Brain pericyte (primary cell): ENCODE measurements at regions not wholly inside any gene's neighbourhood (a gene's known extent, or its start where the extent isn't known, plus 50 kb on each side); places are given as distances from the start of the nearest gene placed in this dataset.
"Not testable (repeated sequence)": the region's sequence is repeated elsewhere in the genome, so short reads cannot be mapped to it uniquely, and the experiment has no call there.

Experiments
- DNase-seq: peaks from one replicate; pipeline ENCODE4 v3.0.0-alpha.2; 2012; ENCODE audit warnings: low read depth, low spot score

DNA sequence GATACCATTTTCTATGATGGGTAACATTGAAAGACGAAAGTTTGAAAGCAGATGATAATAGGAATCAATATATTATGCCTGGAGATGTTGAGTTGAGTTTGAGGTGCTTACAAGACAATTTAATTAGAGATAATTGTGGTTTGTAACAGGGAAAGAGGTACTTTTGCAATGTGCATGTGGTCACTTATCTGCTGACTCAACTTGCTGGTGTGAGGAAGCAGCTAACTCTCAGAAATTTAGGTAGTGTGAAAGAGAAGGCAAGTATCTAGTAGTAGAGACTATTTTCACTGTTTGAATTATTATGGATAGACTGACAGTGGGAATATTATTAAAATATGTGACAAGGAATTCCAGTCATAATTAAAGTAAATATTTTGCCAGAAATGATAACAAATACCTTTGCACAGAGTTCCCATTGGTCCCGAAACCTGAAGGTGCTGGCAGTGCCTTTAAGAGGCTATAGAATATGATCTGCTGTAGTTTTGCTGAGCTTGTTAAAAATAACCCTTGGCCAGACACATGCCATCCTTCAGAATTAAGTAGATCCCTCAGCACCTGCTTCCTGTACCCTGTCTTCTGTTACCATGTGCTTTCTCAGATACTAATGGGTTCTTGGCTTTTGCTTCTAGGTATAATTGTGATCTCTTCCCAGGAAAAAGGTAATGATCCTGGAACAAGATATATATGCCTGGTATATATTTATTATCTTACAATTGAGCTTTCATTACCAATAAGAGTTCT lies 315.9 kb downstream of the BCHE start:
- no peak for DNase-seq

DNA sequence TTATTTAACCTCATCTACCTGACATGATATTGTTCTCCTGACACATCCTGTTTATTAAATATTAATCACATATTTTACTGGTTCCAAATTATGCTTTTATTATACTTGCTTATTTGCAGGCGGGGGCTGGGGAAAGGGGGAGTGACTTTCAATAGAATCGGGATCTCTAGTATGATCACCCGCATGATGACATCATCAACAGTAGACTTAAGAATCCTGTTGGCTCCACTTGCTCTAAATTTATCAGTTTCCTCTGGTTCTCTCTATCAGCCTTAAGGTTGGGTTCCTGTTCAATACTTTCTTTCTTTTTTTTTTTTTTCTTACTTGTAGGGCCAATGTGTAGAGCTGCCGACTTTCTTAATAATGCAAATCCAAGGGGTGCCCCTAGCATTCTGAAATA lies 317.5 kb downstream of the BCHE start:
- DNase-seq: no peak

DNA sequence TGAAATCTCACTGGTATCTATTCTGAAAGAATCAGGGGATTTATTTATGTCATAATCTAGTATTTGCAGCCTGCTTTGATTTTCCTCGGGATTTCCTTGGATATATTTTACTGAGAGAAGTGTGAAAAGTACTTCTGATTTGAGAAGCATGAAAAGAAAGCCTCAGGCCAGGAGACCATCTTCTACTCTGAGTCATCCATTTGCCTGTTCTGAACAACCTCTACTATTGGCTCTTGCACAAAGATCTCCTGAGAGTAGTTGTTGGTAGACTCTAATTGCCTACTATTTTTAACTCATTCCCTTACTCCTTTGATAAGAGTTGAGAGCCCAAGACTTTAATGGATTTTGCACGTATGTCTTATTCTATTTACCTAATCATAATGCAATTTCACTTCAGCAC lies 318.9 kb downstream of the BCHE start:
- DNase-seq: no peak

DNA sequence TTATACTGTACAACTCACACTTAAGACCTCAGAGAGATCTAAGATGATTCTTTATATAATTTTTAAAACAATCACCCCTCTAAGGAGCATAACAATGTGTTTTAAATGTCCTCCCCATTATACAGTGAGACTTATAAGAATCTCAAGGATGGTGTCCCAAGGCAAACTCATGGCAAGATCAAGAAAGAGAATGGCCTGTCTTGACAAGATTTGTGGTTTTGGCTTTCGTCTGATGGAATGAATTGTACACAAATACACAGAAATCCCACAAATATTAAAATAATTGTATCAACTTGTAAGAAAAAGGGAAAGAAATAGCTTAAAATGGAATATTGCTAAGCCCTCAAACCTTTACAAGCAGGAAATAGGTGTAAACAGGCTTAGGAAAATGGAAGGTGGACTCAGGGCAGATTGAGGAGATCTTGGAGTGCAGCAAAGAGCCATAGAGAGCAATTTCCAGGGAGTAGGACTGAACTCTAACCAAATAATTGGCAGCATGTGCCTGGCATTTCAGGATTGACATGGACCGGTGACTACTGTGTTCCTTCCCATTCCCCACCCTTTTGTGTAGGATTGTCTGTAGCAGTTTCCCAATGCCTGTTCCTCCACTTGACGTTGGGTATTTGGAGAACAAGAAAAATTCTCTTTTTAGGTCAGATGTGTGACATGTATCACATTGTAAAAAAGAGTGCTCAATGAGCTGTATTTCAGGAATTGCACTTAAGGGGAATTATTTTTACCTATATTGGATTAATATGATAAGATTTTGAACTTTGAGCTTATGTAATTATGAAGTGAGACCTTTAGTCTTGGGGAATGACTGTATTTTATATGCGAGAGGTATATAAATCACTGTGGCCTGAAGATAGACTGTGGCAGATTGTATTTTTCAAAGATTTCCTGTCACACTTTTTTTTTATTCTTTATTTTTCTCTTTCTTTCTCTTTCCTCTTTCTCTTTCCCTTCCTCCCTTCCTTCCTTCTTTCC lies 317.8 kb upstream of the SLITRK3 start:
- DNase-seq: no peak

DNA sequence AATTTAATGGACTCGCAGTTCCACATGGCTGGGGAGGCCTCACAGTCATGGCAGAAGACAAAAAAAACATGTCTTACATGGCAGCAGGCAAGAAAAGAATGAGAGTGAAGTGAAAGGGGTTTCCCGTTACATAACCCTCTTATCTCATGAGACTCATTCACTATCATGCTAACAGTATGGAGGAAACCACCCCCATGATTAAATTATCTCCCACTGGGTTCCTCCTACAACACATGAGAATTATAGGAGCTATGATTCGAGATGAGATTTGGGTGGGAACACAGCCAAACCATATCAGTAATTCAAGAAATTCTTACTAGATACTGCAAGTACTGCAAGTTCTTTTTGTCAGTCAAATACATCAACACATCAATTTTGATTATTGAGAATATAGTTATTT lies 311.4 kb upstream of the SLITRK3 start:
- no peak for DNase-seq

DNA sequence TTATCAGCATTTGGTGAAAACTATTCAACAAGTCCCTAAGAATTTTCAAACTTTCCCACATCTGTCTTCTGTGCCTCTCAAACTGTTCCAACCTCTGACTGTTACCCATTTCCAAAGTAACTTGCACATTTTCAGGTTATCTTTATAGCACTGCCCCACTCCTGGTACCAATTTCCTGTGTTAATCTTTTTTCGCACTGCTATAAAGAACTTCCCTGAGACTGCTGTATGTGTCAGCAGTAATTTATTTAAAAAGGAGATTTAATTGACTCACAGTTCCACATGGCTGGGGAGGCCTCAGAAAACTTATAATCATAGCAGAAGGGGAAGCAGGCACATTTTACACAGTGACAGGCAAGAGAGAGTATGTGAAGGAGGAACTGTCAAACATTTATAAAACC lies 310.9 kb upstream of the SLITRK3 start:
- no peak for DNase-seq

DNA sequence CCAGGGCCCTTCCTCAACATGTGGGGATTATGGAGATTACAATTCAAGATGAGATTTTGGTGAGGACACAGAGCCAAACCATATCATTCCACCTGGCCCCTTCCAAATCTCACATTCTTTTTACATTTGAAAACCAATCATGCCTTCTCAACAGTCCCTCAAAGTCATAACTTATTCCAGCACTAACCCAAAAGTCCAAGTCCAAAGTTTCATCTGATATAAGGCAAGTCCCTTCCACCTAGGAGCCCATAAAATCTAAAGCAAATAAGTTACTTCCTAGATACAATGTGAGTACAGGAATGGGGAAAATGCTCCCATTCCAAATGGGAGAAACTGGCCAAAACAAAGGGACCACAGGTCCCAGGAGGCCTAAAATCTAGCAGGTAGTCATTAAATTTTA lies 309.5 kb upstream of the SLITRK3 start:
- no peak for DNase-seq

DNA sequence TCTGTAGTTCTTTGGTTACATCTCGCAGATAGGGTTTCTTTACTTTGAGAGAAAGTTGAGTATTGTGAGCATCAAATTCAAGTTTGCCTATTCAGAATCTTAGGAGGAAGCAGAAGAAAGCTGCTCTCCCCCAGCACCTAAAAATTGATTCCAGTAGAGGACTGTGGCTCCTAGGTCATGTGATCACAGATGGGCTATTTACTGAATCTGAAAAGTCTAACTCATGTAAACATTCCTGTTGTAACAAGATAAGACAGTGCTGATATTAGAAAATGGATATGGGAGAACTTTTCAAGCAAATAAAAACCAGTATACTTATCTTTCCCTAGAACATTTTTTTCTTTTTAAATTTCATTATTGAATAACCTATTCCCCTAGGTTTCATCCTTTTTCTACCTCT lies 308.4 kb upstream of the SLITRK3 start:
- DNase-seq: no peak

DNA sequence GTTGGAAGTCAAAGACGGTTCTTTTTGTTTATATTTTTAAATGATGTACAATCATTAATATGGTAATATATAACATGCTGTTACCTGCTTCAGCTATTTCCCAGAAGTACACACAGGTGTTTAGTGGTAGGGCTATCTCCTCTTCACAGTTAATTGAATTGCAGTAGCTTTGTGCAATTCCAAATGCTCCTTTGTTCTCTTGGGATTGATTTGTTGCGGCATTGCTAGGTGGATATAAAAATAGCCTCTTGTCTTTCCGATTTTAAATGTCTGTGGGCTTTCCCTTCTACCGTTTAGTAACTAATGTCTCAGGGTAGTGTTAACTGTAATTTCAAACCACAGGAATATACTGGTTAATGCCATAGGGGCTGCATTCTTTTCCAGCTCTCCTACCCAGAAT lies 307.6 kb upstream of the SLITRK3 start:
- no peak for DNase-seq

DNA sequence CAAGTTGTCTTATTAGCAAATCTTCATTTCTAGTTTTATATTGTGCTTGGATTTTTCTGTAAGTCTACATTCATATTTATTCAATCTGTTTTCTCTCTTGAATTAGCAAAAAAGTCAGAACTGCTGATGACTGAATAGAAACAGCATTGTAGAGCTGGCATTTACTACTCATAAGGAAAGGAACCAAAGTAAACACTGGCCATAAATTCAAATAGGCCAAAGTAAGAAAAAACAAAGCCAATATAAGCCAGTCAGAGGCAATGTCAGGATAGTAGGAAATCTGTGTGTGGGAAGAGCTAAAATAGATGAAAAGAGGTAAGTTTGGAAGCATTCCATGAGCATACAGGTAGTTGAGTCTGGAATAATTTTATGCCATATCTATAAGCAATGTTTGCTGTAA lies 307.2 kb upstream of the SLITRK3 start:
- no peak for DNase-seq

DNA sequence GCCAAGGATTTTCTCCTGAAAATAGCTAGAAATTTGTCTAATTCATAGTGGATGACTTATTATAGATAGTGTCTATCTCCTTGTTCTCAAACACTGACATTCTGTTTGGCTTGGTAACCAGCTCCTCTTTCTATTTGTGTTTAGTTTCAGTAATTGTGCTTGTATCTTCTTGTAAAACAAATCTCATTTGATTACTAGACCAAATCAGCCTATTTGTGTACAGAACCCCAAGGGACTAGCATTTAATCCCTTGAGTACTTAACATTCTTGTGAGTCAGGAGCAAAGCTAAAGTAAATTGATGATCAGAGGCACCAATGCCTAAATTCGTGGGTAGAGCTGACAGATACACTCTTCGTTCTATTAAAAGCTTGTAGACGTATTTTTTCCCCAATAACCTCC lies 306.5 kb upstream of the SLITRK3 start:
- no peak for DNase-seq

DNA sequence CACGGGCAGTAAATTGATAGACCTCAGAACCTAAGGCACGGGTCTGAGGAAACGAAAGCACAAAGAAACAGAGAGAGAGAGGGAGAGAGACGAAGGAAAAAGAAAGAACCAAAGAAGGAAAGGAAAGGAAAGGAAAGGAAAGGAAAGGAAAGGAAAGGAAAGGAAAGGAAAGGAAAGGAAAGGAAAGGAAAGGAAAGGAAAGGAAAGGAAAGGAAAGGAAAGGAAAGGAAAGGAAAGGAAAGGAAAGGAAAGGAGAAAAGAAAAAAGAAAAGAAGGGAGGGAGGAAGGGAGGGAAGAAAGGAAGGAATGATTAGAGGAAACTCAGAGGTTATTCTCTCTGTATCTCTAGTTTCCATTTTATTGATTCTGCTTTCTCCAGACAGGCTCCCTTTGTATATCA lies 302.6 kb upstream of the SLITRK3 start:
- DNase-seq: not testable (repeated sequence)

DNA sequence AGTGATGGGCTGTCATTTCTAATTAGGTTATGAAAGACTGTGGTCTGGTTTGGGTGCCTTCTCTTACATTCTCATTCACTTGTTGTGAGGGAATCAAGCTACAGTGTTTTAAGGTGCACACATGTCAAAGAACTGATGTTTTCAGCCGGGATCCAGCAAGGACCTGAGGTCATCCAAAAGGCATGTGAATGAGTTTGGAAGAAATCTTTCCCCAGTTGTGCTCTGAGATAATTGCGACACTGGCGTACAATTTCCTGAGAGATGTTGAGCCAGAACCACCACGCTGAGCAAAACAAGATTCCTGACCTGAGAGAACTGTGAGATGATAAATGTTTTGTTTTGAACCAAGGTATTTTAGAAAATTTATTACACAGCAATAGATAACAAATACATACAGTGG lies 295.3 kb upstream of the SLITRK3 start:
- DNase-seq: no peak

DNA sequence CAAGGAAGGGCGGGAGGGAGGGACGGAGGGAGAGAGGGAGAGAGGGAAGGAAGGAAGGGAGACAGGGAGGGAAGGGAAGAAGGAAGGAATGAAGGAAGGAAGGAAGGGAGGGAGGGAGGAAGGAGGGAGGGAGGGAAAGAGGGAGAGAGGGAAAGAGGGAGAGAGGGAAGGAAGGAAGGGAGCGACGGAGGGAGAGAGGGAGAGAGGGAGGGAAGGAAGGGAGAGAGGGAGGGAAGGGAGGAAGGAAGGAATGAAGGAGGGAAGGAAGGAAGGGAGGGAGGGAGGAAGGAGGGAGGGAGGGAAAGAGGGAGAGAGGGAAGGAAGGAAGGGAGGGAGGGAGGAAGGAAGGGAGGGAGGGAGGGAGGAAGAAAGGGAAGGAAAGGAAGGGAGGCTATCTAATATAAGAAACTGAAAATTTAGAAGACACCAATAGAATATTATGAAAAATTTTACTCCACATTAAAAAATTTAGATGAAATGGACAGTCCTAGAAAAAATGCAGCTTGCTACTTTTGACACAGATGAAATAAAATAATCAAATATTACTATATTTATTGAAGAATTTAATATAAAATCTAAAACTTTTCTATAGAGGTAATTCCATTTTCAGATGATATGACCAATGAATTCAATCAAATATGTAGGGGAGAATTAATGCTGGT lies 280.3 kb upstream of the SLITRK3 start:
- no peak for DNase-seq

DNA sequence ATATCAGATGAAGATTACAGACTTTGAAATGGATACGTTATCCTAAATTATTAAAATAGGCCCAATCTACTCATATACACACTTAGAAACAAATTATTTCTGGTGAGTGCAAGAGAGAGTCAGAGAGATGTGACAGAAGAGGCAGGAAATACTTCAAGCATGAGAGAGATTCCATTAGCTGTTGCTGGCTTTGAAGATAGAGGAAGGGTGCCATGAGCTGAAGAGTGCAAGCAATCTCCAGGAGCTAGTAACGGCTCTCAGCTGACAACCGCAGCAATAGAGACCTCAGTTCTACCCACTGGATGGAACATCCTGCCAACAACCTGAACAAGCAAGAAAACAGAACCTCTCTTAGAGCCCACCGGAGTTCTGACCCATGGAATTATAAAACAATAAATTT lies 270.7 kb upstream of the SLITRK3 start:
- DNase-seq: no peak

DNA sequence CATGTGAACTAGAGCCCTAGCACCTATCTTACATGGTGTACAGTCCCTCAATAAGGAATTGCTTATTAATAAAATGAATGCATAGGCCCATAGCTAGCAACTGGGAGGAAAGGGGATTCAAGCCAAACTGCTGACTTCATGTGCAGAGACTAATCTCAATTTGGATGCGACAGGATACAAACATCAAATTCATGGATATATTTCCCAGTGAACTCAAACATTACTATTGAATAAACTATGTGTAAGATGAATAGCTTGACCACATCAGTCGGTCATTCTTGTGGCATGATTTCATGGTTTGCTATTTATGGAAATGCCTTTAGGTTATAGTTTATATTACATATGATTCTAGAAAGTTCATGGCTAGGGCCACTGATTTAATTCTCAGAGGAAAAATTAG lies 268.6 kb upstream of the SLITRK3 start:
- DNase-seq: no peak

DNA sequence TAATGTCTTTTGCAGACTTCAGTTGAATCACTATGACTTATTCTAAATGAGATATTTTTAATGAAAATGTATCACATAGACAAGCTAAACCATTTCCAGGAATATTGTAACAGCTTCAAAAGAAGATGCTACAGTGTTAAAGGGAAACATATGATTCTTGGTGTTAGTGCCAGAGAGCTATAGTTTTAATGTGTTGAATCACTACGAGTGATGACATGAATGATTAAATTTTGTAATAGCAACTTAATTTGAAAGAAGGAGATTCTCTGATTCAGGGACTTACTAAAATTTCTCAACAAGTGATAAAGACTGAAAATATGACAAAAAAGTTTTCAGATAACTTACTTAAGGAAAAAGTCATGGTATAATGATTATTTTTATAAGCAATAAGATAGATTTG lies 267.3 kb upstream of the SLITRK3 start:
- DNase-seq: no peak

DNA sequence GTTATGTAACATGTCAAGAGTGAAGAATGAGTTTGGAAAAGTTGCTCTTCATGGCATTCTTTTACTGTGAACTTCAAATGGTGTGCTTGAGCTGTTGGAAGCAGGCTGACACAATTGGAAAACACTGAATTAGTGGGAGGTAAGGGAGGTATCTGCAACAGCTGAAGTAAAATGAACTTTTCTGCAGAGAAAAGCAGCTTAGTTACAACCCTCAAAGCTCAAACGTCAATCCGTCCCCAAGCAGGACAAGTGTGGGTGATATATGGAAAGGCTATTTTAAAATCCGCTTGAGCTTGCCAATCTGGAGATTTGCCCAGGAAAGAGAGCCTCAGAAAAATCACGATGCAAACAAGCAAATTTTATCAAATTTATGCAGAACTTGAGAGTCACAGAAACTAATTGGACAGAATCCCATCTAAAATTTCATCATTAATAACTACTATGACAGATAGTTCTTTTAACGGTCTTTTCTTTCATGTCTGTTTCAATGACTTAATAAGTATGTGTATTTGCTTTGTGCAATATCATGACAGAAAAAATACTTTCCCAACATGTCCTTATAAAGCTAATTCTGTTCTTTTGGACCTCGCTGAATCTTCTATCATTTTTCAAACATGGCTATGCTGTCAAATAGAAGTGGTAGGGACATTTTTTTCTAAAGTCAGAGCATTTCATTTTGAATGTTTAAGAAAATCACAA lies 266.6 kb upstream of the SLITRK3 start:
- DNase-seq: no peak

DNA sequence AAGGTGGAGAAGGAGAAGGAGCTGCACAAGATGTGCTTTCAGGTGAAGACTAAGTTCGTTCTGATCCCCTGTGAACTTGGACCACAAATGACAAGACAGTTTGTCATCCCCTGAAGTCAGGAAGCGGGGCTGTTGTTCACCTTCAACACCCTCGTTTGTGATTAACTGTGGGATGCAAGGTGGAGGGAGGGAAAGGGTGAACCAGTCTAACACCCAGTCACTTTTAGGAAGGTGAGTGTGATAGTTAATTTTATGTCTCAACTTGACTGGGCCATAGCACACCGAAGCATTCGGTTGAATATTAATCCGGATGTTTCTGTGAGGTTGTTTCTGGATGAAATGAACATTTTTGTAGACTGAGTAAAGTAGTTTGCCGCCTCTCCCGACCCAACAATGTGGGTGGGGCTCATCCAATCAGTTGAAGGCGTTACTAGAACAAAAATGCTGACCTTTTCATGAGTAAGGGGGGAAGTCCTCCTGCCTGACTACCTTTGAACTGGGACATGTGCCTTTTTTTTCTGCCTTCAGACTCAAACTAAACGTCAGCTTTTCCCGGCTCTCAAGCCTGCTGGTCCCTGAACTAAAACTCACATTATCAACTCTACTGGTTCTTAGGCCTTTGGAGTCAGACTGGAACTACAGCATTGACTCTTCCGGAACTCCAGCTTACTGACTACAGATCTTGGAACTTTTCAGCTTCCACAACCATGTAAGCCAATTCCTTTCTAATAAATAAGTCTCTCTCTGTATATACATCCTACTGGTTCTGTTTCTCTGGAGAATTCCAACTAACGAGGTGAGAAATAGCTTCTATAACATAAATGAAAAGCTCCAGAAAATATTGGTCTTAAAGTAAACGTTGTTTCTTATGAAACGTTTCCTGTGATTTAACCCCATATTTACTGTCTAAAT lies 264.0 kb upstream of the SLITRK3 start:
- no peak for DNase-seq

DNA sequence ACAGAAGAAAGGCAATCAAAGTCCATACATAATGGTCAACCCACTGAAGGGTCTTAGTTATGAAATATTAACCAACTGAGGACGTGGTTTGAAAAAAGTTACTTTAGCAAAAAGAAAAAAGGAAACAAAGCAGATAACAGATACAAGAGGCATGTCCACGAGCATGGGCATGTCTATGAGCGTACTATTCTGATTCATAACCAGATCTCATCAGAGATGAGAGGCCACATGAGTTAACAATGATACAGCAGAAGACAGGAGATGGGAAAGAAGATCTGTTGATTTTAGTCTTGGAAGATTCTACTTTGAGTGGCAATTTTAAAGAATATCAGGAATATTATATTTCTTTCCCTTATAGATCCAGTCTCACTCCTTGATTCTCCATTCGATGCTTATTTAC lies 262.9 kb upstream of the SLITRK3 start:
- no peak for DNase-seq

DNA sequence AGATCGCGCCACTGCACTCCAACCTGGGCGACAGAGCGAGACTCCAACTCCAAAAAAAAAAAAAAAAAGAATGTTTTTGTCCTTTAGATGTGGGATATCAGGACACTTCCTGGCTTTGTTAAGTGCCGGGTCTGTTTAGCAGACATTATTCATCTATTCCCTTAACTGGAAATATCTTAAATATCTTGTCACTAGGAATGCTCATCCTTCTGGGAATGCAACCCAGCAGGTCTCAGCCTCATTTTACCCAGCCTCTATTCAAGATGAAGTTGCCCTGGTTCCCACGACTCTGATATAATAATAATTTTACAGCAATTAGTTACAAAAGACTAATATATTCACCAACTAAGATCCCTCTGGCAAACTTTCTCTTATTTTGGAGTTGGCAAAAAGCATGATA lies 260.9 kb upstream of the SLITRK3 start:
- no peak for DNase-seq
